RWPE2 (cell line): ENCODE measurements at regions not wholly inside any gene's neighbourhood (a gene's known extent, or its start where the extent isn't known, plus 50 kb on each side); places are given as distances from the start of the nearest gene placed in this dataset.

Experiments
- ATAC-seq: fragments of 200-7000 bp; cut with Tn5 transposase; 3 replicates; pipeline ENCODE4 v1.9.1; 2021; ENCODE audit warnings: low read depth
- DNase-seq: peaks from one replicate; pipeline ENCODE4 v3.0.0-alpha.2; 2020; ENCODE audit warnings: low spot score
- H3K27ac ChIP-seq: fragments of 450-650 bp; 2 replicates; pipeline ENCODE4 v1.5.1; 2017; ENCODE audit warnings: mild to moderate bottlenecking; ENCODE audit not compliant: poor library complexity, severe bottlenecking
- H3K27me3 ChIP-seq: fragments of 250-450 bp; sonication (Bioruptor Pico); 2 replicates; pipeline ENCODE4 v1.5.1; 2021; ENCODE audit warnings: mild to moderate bottlenecking, moderate library complexity; ENCODE audit not compliant: insufficient read depth, poor library complexity, severe bottlenecking
- H3K36me3 ChIP-seq: fragments of 250-450 bp; sonication (Bioruptor Pico); 2 replicates; pipeline ENCODE4 v1.5.1; 2020; ENCODE audit warnings: low read depth, mild to moderate bottlenecking, moderate library complexity
- H3K4me1 ChIP-seq: fragments of 250-450 bp; sonication (Bioruptor Pico); 2 replicates; pipeline ENCODE4 v1.5.1; 2021; ENCODE audit warnings: mild to moderate bottlenecking, moderate library complexity; ENCODE audit not compliant: insufficient read depth, poor library complexity, severe bottlenecking
- H3K4me3 ChIP-seq: fragments of 250-450 bp; sonication (Bioruptor Pico); 2 replicates; pipeline ENCODE4 v1.5.1; 2021; ENCODE audit warnings: mild to moderate bottlenecking, moderate library complexity; ENCODE audit not compliant: severe bottlenecking
- H3K9me3 ChIP-seq: fragments of 250-450 bp; sonication (Bioruptor Pico); 2 replicates; pipeline ENCODE4 v1.5.1; 2021; ENCODE audit warnings: mild to moderate bottlenecking, moderate library complexity; ENCODE audit not compliant: severe bottlenecking
- CTCF ChIP-seq: fragments of 450-650 bp; IDR thresholded peaks from one replicate; pipeline ENCODE4 v1.5.1; 2017; ENCODE audit warnings: mild to moderate bottlenecking, moderate library complexity; ENCODE audit not compliant: poor library complexity, severe bottlenecking

GRCh38 chr1:80365359-80366021 is 1359.0 kb upstream of the ADGRL4 start:
- peaks cover 7% of the 10 kb centered on the region for H3K4me1 ChIP-seq
- no peak for ATAC-seq
- no peaks in the 10 kb centered on the region for H3K27me3 ChIP-seq
- H3K27ac ChIP-seq = no peak overlapping the region
- no peaks in the 10 kb centered on the region for H3K9me3 ChIP-seq
- no peak for DNase-seq
- H3K4me3 ChIP-seq = no peak overlapping the region
- TF ChIP-seq CTCF = no peak
- no peaks in the 10 kb centered on the region for H3K36me3 ChIP-seq

GRCh38 chr1:80363689-80364475 is 1357.4 kb upstream of the ADGRL4 start:
- Histone ChIP-seq H3K9me3 (no peaks in the 10 kb centered on the region), H3K4me3 (no peak overlapping the region), H3K4me1 (peaks cover 7% of the 10 kb centered on the region), H3K27me3 (no peaks in the 10 kb centered on the region), H3K36me3 (no peaks in the 10 kb centered on the region), H3K27ac (no peak overlapping the region)
- no peak for TF ChIP-seq CTCF
- DNase-seq = no peak
- ATAC-seq = peak; percentile 60; the same call in 1 of the 3 replicates

- DNase-seq (no peak), ATAC-seq (no peak)
- no peaks in the 10 kb centered on the region for H3K36me3 ChIP-seq
- no peaks in the 10 kb centered on the region for H3K27me3 ChIP-seq
- no peak for TF ChIP-seq CTCF
- peaks cover 7% of the 10 kb centered on the region for H3K4me1 ChIP-seq
- H3K4me3 ChIP-seq = no peak overlapping the region
- no peak overlapping the region for H3K27ac ChIP-seq
- no peaks in the 10 kb centered on the region for H3K9me3 ChIP-seq
These were observed 1353.1 kb upstream of the ADGRL4 start for GRCh38 chr1:80359666-80360065.

- no peak for ATAC-seq
- no peaks in the 10 kb centered on the region for H3K4me1 ChIP-seq
- H3K27ac ChIP-seq = no peak overlapping the region
- no peak for DNase-seq
- H3K4me3 ChIP-seq = no peak overlapping the region
- no peaks in the 10 kb centered on the region for H3K27me3 ChIP-seq
- H3K36me3 ChIP-seq = no peaks in the 10 kb centered on the region
- no peaks in the 10 kb centered on the region for H3K9me3 ChIP-seq
- TF ChIP-seq CTCF = no peak
These were observed 1342.7 kb upstream of the ADGRL4 start for GRCh38 chr1:80349218-80349617.

GRCh38 chr1:80341021-80341420 is 1334.5 kb upstream of the ADGRL4 start:
- no peaks in the 10 kb centered on the region for H3K4me1 ChIP-seq
- ATAC-seq = no peak
- DNase-seq = no peak
- peaks cover 2% of the 10 kb centered on the region for H3K9me3 ChIP-seq
- no peak for TF ChIP-seq CTCF
- H3K27me3 ChIP-seq = no peaks in the 10 kb centered on the region
- no peak overlapping the region for H3K27ac ChIP-seq
- no peaks in the 10 kb centered on the region for H3K36me3 ChIP-seq
- no peak overlapping the region for H3K4me3 ChIP-seq
